ENCODE measurements at regions not wholly inside any gene's neighbourhood (a gene's known extent, or its start where the extent isn't known, plus 50 kb on each side); places are given as distances from the start of the nearest gene placed in this dataset.

GRCh38 chr3:124234852-124235252 lies 242.9 kb upstream of the ROPN1 start:
- TF ChIP-seq CTCF (conservative IDR thresholded peaks at IDR 0.05) = no peak
- no peak for TF ChIP-seq ZFX (IDR thresholded peaks at IDR 0.05)
